Muscle of back (tissue), 3 donors: ENCODE measurements at regions not wholly inside any gene's neighbourhood (a gene's known extent, or its start where the extent isn't known, plus 50 kb on each side); places are given as distances from the start of the nearest gene placed in this dataset.
"Not testable (repeated sequence)": the region's sequence is repeated elsewhere in the genome, so short reads cannot be mapped to it uniquely, and the experiment has no call there.

ENCODE experiments used
- DNase-seq, 3 donors: peaks; one replicate each; pipeline versions ENCODE4 v3.0.0 to v3.0.0-alpha.2; 2013

- DNase-seq: no peak
Measured at GRCh38 chr6:8831366-8832152, 396.2 kb upstream of the SLC35B3 start.

- DNase-seq: no peak
Measured at GRCh38 chr6:8830794-8831193, 395.4 kb upstream of the SLC35B3 start.

GRCh38 chr6:8829796-8830195 lies 394.5 kb upstream of the SLC35B3 start:
- DNase-seq: no peak

GRCh38 chr6:8829296-8829695 lies 394.0 kb upstream of the SLC35B3 start:
- DNase-seq: no peak

GRCh38 chr6:8828376-8828775 lies 393.0 kb upstream of the SLC35B3 start:
- DNase-seq: no peak

GRCh38 chr6:8825726-8826125 lies 390.4 kb upstream of the SLC35B3 start:
- no peak for DNase-seq

GRCh38 chr6:8821981-8822381 lies 386.6 kb upstream of the SLC35B3 start:
- no peak for DNase-seq

GRCh38 chr6:8820313-8820712 lies 385.0 kb upstream of the SLC35B3 start:
- DNase-seq: no peak

GRCh38 chr6:8819446-8819845 lies 384.1 kb upstream of the SLC35B3 start:
- no peak for DNase-seq

- DNase-seq: no peak
Measured at GRCh38 chr6:8814440-8815000, 379.2 kb upstream of the SLC35B3 start.

GRCh38 chr6:8810325-8810724 lies 375.0 kb upstream of the SLC35B3 start:
- DNase-seq: no peak

GRCh38 chr6:8809662-8810061 lies 374.3 kb upstream of the SLC35B3 start:
- DNase-seq: no peak

GRCh38 chr6:8803181-8803760 lies 367.9 kb upstream of the SLC35B3 start:
- no peak for DNase-seq

- not testable (repeated sequence) for DNase-seq
Measured at GRCh38 chr6:8802397-8802796, 367.1 kb upstream of the SLC35B3 start.

GRCh38 chr6:8794420-8794819 lies 359.1 kb upstream of the SLC35B3 start:
- no peak for DNase-seq

- DNase-seq: no peak
Measured at GRCh38 chr6:8789878-8790277, 354.5 kb upstream of the SLC35B3 start.

GRCh38 chr6:8785223-8785622 lies 349.9 kb upstream of the SLC35B3 start:
- DNase-seq: peak in 1 of 3 donors; percentile 4

GRCh38 chr6:8783191-8783590 lies 347.8 kb upstream of the SLC35B3 start:
- DNase-seq: no peak

- no peak for DNase-seq
Measured at GRCh38 chr6:8780653-8781052, 345.3 kb upstream of the SLC35B3 start.

- DNase-seq: no peak
Measured at GRCh38 chr6:8764733-8765132, 329.4 kb upstream of the SLC35B3 start.

- DNase-seq: no peak
Measured at GRCh38 chr6:8760951-8761350, 325.6 kb upstream of the SLC35B3 start.

GRCh38 chr6:8758412-8758811 lies 323.1 kb upstream of the SLC35B3 start:
- no peak for DNase-seq

- no peak for DNase-seq
Measured at GRCh38 chr6:8750627-8751026, 315.3 kb upstream of the SLC35B3 start.
